Nephron progenitor cell (in vitro differentiated cells): ENCODE measurements at regions not wholly inside any gene's neighbourhood (a gene's known extent, or its start where the extent isn't known, plus 50 kb on each side); places are given as distances from the start of the nearest gene placed in this dataset.
A peak's percentile ranks its signal among the peaks of the same experiment; 100 is the strongest.

Experiments used
- DNase-seq: peaks from one replicate; pipeline ENCODE4 v3.0.0; 2021
- H3K27ac Mint-ChIP-seq: 2 replicates; pipeline ENCODE4 v1.8.0; 2021; ENCODE audit warnings: mild to moderate bottlenecking, moderate library complexity, mixed read lengths
- H3K27me3 Mint-ChIP-seq: 2 replicates; pipeline ENCODE4 v1.8.0; 2021; ENCODE audit warnings: mild to moderate bottlenecking, low read depth, mixed read lengths; ENCODE audit not compliant: poor library complexity
- H3K36me3 Mint-ChIP-seq: 2 replicates; pipeline ENCODE4 v1.8.0; 2021; ENCODE audit warnings: low read depth, mixed read lengths
- H3K4me1 Mint-ChIP-seq: 2 replicates; pipeline ENCODE4 v1.8.0; 2021; ENCODE audit warnings: mixed read lengths
- H3K4me3 Mint-ChIP-seq: 2 replicates; pipeline ENCODE4 v1.8.0; 2021; ENCODE audit warnings: mild to moderate bottlenecking, moderate library complexity, mixed read lengths
- H3K9me3 Mint-ChIP-seq: 2 replicates; pipeline ENCODE4 v1.8.0; 2021; ENCODE audit warnings: mild to moderate bottlenecking, moderate library complexity, mixed read lengths
- CTCF ChIP-seq: fragments of 200-600 bp; sonication (generic); IDR thresholded peaks from 2 replicates; pipeline ENCODE4 v1.5.0; 2021; ENCODE audit warnings: antibody characterized with exemption

GRCh38 chr15:26355472-26356074, 417.3 kb downstream of the GABRB3 start:
- H3K4me3 Mint-ChIP-seq, result no peak overlapping the region
- no peak for DNase-seq
- no peak for TF ChIP-seq CTCF

GRCh38 chr15:26352909-26353308, 420.0 kb downstream of the GABRB3 start:
- Mint-ChIP-seq H3K9me3 (peaks cover 18% of the 10 kb centered on the region), H3K27me3 (peaks cover 11% of the 10 kb centered on the region), H3K4me3 (no peak overlapping the region), H3K27ac (no peak overlapping the region), H3K36me3 (peaks cover under 1% of the 10 kb centered on the region), H3K4me1 (no peaks in the 10 kb centered on the region)
- TF ChIP-seq CTCF, result no peak
- no peak for DNase-seq

More at GRCh38 chr15:26355472-26356074, 417.3 kb downstream of the GABRB3 start:
- H3K36me3 Mint-ChIP-seq, result no peaks in the 10 kb centered on the region
- H3K27ac Mint-ChIP-seq, result peak overlapping the region; percentile 20
- H3K4me1 Mint-ChIP-seq, result no peaks in the 10 kb centered on the region
- no peaks in the 10 kb centered on the region for H3K9me3 Mint-ChIP-seq
- H3K27me3 Mint-ChIP-seq, result peaks cover 12% of the 10 kb centered on the region

GRCh38 chr15:26352406-26352805, 420.5 kb downstream of the GABRB3 start:
- Mint-ChIP-seq H3K27me3 (peaks cover 11% of the 10 kb centered on the region), H3K36me3 (peaks cover 4% of the 10 kb centered on the region), H3K27ac (no peak overlapping the region), H3K4me3 (no peak overlapping the region), H3K9me3 (peaks cover 23% of the 10 kb centered on the region), H3K4me1 (no peaks in the 10 kb centered on the region)
- no peak for TF ChIP-seq CTCF
- no peak for DNase-seq

GRCh38 chr15:26325495-26325894, 447.4 kb downstream of the GABRB3 start:
- Mint-ChIP-seq H3K36me3 (no peaks in the 10 kb centered on the region), H3K27me3 (peaks cover 3% of the 10 kb centered on the region), H3K27ac (no peak overlapping the region), H3K4me1 (no peaks in the 10 kb centered on the region), H3K4me3 (no peak overlapping the region), H3K9me3 (peaks cover 3% of the 10 kb centered on the region)
- no peak for DNase-seq
- TF ChIP-seq CTCF, result no peak

GRCh38 chr15:26323566-26323965, 449.3 kb downstream of the GABRB3 start:
- H3K4me3 Mint-ChIP-seq, result no peak overlapping the region
- H3K27me3 Mint-ChIP-seq, result peaks cover 7% of the 10 kb centered on the region
- DNase-seq, result no peak
- no peak overlapping the region for H3K27ac Mint-ChIP-seq
- no peaks in the 10 kb centered on the region for H3K36me3 Mint-ChIP-seq
- H3K9me3 Mint-ChIP-seq, result peaks cover 3% of the 10 kb centered on the region
- no peaks in the 10 kb centered on the region for H3K4me1 Mint-ChIP-seq
- no peak for TF ChIP-seq CTCF

GRCh38 chr15:26318689-26319088, 454.2 kb downstream of the GABRB3 start:
- no peak for TF ChIP-seq CTCF
- Mint-ChIP-seq H3K27ac (no peak overlapping the region), H3K36me3 (no peaks in the 10 kb centered on the region), H3K9me3 (peaks cover 3% of the 10 kb centered on the region), H3K4me1 (no peaks in the 10 kb centered on the region), H3K27me3 (peaks cover 9% of the 10 kb centered on the region), H3K4me3 (no peak overlapping the region)
- DNase-seq, result no peak
